Breast epithelium (tissue), 4 donors: ENCODE measurements at regions not wholly inside any gene's neighbourhood (a gene's known extent, or its start where the extent isn't known, plus 50 kb on each side); places are given as distances from the start of the nearest gene placed in this dataset.

Source experiments
- DNase-seq, 2 donors: peaks; one replicate each; pipeline ENCODE4 v3.0.0-alpha.2; 2019; ENCODE audit warnings: low spot score in 2 of 2
- H3K27ac ChIP-seq, 2 donors: fragments of 200-600 bp; sonication (generic) in 1 of 2; one replicate each; pipeline ENCODE4 v1.5.1; 2016 to 2019; ENCODE audit warnings: mild to moderate bottlenecking in 1 of 2
- H3K27me3 ChIP-seq, 2 donors: fragments of 200-600 bp; sonication (generic) in 1 of 2; one replicate each; pipeline versions ENCODE4 v1.5.1 to v1.6.0; 2017 to 2019; ENCODE audit warnings: control low read depth in 1 of 2, mild to moderate bottlenecking in 1 of 2
- H3K36me3 ChIP-seq: fragments of 200-600 bp; one replicate; pipeline ENCODE4 v1.5.1; 2019
- H3K4me1 ChIP-seq, 2 donors: fragments of 200-600 bp; sonication (generic); one replicate each; pipeline ENCODE4 v1.5.1; 2016 to 2019; ENCODE audit warnings: control low read depth in 1 of 2
- H3K4me3 ChIP-seq, 3 donors: fragments of 200-600 bp; sonication (generic); 1 replicate in 2 of 3; 2 replicates in 1 of 3; pipeline ENCODE4 v1.5.1; 2016 to 2019; ENCODE audit warnings: mild to moderate bottlenecking in 3 of 3, moderate library complexity in 2 of 3
- H3K9me3 ChIP-seq, 2 donors: fragments of 200-600 bp; sonication (generic) in 1 of 2; one replicate each; pipeline ENCODE4 v1.5.1; 2016 to 2019; ENCODE audit warnings: control low read depth in 1 of 2
- POLR2A ChIP-seq: fragments of 450-650 bp; IDR thresholded peaks from one replicate; pipeline ENCODE4 v1.6.1; 2016; ENCODE audit warnings: antibody characterized with exemption, mild to moderate bottlenecking, moderate library complexity
- POLR2AphosphoS5 ChIP-seq, 3 donors: sonication (generic); formaldehyde crosslinking; IDR thresholded peaks; one replicate each; pipeline ENCODE4 v1.6.1; 2017; ENCODE audit warnings: antibody characterized with exemption in 3 of 3
- intact Hi-C: fragments of 100-400 bp; cut with DNase I; formaldehyde crosslinking; loops from one replicate; pipeline ENCODE4 v1.15.1; 2023; ENCODE audit warnings: low total_unique reads
- TF ChIP-seq, protein P1 (sequence below), 3 donors: fragments of 450-650 bp; IDR thresholded peaks; one replicate each; pipeline ENCODE4 v1.5.1; 2016 to 2017; ENCODE audit warnings: antibody characterized with exemption in 3 of 3, mild to moderate bottlenecking in 3 of 3, moderate library complexity in 3 of 3

DNA sequence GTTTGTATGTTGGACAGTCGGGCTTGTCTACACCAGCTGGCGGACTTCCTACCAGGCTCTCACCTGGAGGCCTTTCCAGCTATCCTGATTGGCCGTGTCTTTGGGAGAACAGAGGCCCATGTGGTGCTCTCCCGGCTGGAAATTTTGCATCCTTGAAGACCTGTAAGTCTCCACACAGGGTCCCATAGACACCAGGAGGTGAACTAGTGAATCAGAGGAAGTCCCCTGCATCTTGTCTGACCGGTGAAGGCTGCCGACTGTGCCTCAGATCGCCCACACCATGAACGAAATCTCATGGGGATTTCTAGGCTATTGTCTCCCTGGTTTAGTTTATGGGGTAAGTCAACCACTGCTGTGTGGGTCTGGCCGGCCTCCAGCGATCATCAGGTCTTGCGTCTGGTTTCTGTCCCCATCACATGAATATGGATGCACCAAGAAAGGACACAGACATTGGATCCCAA, 108.4 kb upstream of the LYZL2 start:
- Histone ChIP-seq H3K27me3 (no peaks in the 10 kb centered on the region), H3K4me1 (no peaks in the 10 kb centered on the region), H3K4me3 (no peak overlapping the region), H3K36me3 (no peaks in the 10 kb centered on the region), H3K27ac (no peak overlapping the region), H3K9me3 (no peaks in the 10 kb centered on the region)
- TF ChIP-seq POLR2AphosphoS5 (IDR thresholded peaks at IDR 0.05): no peak
- no peak for TF ChIP-seq POLR2A
- TF ChIP-seq, protein P1, sequence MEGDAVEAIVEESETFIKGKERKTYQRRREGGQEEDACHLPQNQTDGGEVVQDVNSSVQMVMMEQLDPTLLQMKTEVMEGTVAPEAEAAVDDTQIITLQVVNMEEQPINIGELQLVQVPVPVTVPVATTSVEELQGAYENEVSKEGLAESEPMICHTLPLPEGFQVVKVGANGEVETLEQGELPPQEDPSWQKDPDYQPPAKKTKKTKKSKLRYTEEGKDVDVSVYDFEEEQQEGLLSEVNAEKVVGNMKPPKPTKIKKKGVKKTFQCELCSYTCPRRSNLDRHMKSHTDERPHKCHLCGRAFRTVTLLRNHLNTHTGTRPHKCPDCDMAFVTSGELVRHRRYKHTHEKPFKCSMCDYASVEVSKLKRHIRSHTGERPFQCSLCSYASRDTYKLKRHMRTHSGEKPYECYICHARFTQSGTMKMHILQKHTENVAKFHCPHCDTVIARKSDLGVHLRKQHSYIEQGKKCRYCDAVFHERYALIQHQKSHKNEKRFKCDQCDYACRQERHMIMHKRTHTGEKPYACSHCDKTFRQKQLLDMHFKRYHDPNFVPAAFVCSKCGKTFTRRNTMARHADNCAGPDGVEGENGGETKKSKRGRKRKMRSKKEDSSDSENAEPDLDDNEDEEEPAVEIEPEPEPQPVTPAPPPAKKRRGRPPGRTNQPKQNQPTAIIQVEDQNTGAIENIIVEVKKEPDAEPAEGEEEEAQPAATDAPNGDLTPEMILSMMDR (IDR thresholded peaks at IDR 0.05): no peak
- DNase-seq: no peak
- intact Hi-C loops: no loop called here

DNA sequence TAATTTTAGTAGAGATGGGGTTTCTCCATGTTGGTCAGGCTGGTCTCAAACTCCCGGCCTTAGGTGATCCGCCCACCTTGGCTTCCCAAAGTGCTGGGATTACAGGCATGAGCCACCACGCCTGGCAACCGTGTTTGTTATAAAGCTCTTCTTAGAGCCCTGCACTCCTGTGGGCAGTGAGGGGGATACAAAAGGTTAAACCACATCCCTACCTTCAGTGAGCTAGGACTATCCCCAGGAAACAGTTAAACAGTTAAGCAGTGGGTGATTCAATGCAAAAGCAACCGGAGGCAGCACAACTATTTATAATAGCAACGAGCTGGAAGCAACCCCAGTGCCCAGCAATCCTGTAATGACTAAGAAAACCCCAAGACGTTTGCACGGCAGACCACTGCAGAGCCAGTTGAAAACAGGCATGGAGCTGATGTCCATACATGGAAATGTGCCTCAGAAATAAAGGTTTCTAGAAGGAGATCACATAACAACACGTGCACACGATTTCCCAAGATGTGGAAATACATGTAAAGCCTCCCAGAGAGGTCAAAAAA, 107.2 kb upstream of the LYZL2 start:
- Histone ChIP-seq H3K9me3 (no peaks in the 10 kb centered on the region), H3K27ac (no peak overlapping the region), H3K36me3 (no peaks in the 10 kb centered on the region), H3K4me1 (no peaks in the 10 kb centered on the region), H3K27me3 (no peaks in the 10 kb centered on the region), H3K4me3 (no peak overlapping the region)
- intact Hi-C loops: no loop called here
- peak in 1 of 3 donors; percentile 32 for TF ChIP-seq POLR2AphosphoS5 (IDR thresholded peaks at IDR 0.05)
- TF ChIP-seq POLR2A: no peak
- TF ChIP-seq, protein P1 (IDR thresholded peaks at IDR 0.05): no peak
- no peak for DNase-seq

DNA sequence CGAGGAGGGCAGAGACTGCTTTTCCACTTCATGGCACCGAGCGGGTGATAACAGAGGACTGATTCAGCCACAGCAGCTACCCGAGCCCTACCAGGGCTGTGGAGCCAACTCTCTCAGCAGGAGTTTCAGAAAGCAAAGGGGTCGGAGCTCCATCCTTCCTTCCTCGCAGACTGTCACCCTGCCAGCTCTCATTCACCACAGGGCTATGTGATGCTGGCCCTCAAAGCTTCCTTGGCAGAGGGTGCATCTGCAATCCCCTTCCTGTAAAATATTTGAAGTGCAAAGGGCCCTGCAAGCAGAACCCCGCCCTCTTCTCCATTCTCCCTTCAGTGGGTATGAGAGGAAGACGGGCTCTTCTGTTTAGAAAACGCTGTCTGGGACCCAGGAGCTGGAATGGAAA, 105.3 kb upstream of the LYZL2 start:
- Histone ChIP-seq H3K27ac (no peak overlapping the region), H3K4me3 (no peak overlapping the region), H3K36me3 (no peaks in the 10 kb centered on the region), H3K9me3 (no peaks in the 10 kb centered on the region), H3K4me1 (no peaks in the 10 kb centered on the region), H3K27me3 (no peaks in the 10 kb centered on the region)
- no peak for DNase-seq
- intact Hi-C loops: no loop called here
- TF ChIP-seq, protein P1 (IDR thresholded peaks at IDR 0.05): no peak
- TF ChIP-seq POLR2A (no peak), POLR2AphosphoS5 (IDR thresholded peaks at IDR 0.05) (no peak)

DNA sequence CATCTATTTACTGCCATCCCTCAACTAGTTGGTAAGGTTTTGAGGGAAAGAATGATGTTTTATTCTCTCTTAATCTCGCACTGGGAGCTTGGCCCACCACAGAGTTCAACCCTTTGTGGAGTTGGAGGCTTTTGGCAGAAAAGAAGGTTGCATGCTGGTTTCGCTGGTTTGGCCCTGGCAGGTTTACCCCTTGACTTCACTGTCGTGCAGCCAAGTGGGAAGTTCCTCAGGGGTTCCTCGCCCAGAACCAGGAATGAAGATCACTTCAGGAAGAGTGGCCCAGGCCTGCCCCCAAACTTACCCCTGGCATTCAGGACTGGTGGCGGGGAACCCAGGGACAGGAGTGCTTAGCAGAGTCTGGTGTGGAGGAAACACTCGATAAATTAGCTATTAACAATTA, 103.1 kb upstream of the LYZL2 start:
- intact Hi-C loops: no loop called here
- Histone ChIP-seq H3K9me3 (no peaks in the 10 kb centered on the region), H3K4me1 (no peaks in the 10 kb centered on the region), H3K27ac (no peak overlapping the region), H3K36me3 (no peaks in the 10 kb centered on the region), H3K27me3 (no peaks in the 10 kb centered on the region), H3K4me3 (no peak overlapping the region)
- no peak for DNase-seq
- TF ChIP-seq POLR2AphosphoS5 (IDR thresholded peaks at IDR 0.05) (no peak), POLR2A (no peak)
- TF ChIP-seq, protein P1 (IDR thresholded peaks at IDR 0.05): no peak

DNA sequence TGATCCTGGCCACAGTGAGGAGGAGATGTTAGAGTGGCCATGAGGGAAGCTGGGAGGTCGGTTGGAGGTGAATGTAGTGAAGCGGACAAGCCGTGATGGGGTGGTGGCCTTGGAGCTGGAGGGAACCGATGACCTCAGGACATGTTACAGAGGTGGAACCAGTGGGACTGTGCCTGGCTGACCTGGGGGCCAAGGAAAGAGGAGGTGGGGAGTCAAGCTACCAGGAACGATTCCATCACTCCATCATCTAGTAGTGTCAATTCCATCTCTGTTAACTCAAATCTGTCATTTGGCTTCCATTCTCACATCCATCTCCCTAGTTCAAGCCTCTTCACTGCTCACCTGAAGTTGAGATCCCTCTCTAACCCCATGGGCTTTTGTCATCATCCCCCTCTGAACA, 102.4 kb upstream of the LYZL2 start:
- intact Hi-C loops: no loop called here
- no peak for DNase-seq
- Histone ChIP-seq H3K27ac (no peak overlapping the region), H3K9me3 (no peaks in the 10 kb centered on the region), H3K36me3 (no peaks in the 10 kb centered on the region), H3K27me3 (no peaks in the 10 kb centered on the region), H3K4me3 (no peak overlapping the region), H3K4me1 (no peaks in the 10 kb centered on the region)
- TF ChIP-seq POLR2A (no peak), POLR2AphosphoS5 (IDR thresholded peaks at IDR 0.05) (no peak)
- TF ChIP-seq, protein P1 (IDR thresholded peaks at IDR 0.05): no peak
